Body of pancreas (tissue), 4 donors: ENCODE measurements at regions not wholly inside any gene's neighbourhood (a gene's known extent, or its start where the extent isn't known, plus 50 kb on each side); places are given as distances from the start of the nearest gene placed in this dataset.

ENCODE experiments used
- POLR2A ChIP-seq, 3 donors: fragments of 450-650 bp; IDR thresholded peaks; one replicate each; pipeline ENCODE4 v1.6.1; 2016; ENCODE audit warnings: antibody characterized with exemption in 3 of 3, mild to moderate bottlenecking in 2 of 3
- TF ChIP-seq, protein P1 (sequence below), 7 experiments: fragments of 450-650 bp in 4 of 7; fragments of 200-600 bp in 3 of 7; sonication (generic) in 3 of 7; IDR thresholded peaks; one replicate each; pipeline ENCODE4 v1.5.1; 2016 to 2019; ENCODE audit warnings: antibody characterized with exemption in 7 of 7

DNA sequence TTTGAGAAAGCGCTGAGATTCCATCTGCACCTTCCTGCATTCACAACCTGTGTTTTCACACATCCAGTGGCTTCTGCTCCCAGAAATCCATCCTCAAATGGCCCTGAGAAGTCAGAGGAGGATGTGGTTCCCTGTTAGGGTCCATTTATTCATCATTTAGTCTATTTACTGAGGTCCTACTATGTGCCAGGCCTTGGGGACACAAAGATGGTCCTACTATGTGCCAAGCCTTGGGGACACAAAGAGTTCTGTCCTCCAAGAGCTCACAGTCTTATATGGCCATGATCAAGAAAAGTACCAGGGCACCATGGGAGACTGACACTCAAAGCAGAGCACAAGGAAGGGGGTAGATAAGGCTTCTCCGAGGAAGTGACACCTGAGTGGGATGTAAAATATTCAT, 147.1 kb upstream of the ATP1B1 start:
- TF ChIP-seq, protein P1, sequence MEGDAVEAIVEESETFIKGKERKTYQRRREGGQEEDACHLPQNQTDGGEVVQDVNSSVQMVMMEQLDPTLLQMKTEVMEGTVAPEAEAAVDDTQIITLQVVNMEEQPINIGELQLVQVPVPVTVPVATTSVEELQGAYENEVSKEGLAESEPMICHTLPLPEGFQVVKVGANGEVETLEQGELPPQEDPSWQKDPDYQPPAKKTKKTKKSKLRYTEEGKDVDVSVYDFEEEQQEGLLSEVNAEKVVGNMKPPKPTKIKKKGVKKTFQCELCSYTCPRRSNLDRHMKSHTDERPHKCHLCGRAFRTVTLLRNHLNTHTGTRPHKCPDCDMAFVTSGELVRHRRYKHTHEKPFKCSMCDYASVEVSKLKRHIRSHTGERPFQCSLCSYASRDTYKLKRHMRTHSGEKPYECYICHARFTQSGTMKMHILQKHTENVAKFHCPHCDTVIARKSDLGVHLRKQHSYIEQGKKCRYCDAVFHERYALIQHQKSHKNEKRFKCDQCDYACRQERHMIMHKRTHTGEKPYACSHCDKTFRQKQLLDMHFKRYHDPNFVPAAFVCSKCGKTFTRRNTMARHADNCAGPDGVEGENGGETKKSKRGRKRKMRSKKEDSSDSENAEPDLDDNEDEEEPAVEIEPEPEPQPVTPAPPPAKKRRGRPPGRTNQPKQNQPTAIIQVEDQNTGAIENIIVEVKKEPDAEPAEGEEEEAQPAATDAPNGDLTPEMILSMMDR (IDR thresholded peaks at IDR 0.05) = no peak
- TF ChIP-seq POLR2A (IDR thresholded peaks at IDR 0.05) = no peak
